Progenitor cell of endocrine pancreas (in vitro differentiated cells): ENCODE measurements at regions not wholly inside any gene's neighbourhood (a gene's known extent, or its start where the extent isn't known, plus 50 kb on each side); places are given as distances from the start of the nearest gene placed in this dataset.

Experiments
- DNase-seq: peaks from one replicate; pipeline ENCODE4 v3.0.0; 2021; ENCODE audit warnings: low spot score; ENCODE audit not compliant: unreplicated experiment
- H3K27ac Mint-ChIP-seq: 2 replicates; pipeline ENCODE4 v1.8.0; 2021; ENCODE audit warnings: mild to moderate bottlenecking, moderate library complexity, mixed read lengths
- H3K27me3 Mint-ChIP-seq: 2 replicates; pipeline ENCODE4 v1.8.0; 2021; ENCODE audit warnings: mixed read lengths
- H3K36me3 Mint-ChIP-seq: 2 replicates; pipeline ENCODE4 v1.8.0; 2022; ENCODE audit warnings: mixed read lengths; ENCODE audit not compliant: insufficient read depth
- H3K4me1 Mint-ChIP-seq: 2 replicates; pipeline ENCODE4 v1.8.0; 2021; ENCODE audit warnings: low read depth, mixed read lengths
- H3K4me3 Mint-ChIP-seq: 2 replicates; pipeline ENCODE4 v1.8.0; 2021; ENCODE audit warnings: low read depth, mild to moderate bottlenecking, moderate library complexity, mixed read lengths
- H3K9me3 Mint-ChIP-seq: 2 replicates; pipeline ENCODE4 v1.8.0; 2021; ENCODE audit warnings: low read depth, mixed read lengths
- TF ChIP-seq, protein P1 (sequence below): fragments of 200-600 bp; sonication (generic); IDR thresholded peaks from one replicate; pipeline ENCODE4 v1.5.0; 2021; ENCODE audit warnings: antibody characterized with exemption, mild to moderate bottlenecking; ENCODE audit not compliant: unreplicated experiment

- Mint-ChIP-seq H3K27me3 (no peaks in the 10 kb centered on the region), H3K4me3 (no peak overlapping the region), H3K27ac (no peak overlapping the region), H3K4me1 (peaks cover 5% of the 10 kb centered on the region), H3K36me3 (no peaks in the 10 kb centered on the region), H3K9me3 (peaks cover 3% of the 10 kb centered on the region)
- no peak for DNase-seq
- TF ChIP-seq, protein P1, sequence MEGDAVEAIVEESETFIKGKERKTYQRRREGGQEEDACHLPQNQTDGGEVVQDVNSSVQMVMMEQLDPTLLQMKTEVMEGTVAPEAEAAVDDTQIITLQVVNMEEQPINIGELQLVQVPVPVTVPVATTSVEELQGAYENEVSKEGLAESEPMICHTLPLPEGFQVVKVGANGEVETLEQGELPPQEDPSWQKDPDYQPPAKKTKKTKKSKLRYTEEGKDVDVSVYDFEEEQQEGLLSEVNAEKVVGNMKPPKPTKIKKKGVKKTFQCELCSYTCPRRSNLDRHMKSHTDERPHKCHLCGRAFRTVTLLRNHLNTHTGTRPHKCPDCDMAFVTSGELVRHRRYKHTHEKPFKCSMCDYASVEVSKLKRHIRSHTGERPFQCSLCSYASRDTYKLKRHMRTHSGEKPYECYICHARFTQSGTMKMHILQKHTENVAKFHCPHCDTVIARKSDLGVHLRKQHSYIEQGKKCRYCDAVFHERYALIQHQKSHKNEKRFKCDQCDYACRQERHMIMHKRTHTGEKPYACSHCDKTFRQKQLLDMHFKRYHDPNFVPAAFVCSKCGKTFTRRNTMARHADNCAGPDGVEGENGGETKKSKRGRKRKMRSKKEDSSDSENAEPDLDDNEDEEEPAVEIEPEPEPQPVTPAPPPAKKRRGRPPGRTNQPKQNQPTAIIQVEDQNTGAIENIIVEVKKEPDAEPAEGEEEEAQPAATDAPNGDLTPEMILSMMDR: no peak
These were observed 50.4 kb upstream of the APC start for GRCh38 chr5:112687306-112687705.
